ENCODE measurements at regions not wholly inside any gene's neighbourhood (a gene's known extent, or its start where the extent isn't known, plus 50 kb on each side); places are given as distances from the start of the nearest gene placed in this dataset.
"Not testable (repeated sequence)": the region's sequence is repeated elsewhere in the genome, so short reads cannot be mapped to it uniquely, and the experiment has no call there.

DNA sequence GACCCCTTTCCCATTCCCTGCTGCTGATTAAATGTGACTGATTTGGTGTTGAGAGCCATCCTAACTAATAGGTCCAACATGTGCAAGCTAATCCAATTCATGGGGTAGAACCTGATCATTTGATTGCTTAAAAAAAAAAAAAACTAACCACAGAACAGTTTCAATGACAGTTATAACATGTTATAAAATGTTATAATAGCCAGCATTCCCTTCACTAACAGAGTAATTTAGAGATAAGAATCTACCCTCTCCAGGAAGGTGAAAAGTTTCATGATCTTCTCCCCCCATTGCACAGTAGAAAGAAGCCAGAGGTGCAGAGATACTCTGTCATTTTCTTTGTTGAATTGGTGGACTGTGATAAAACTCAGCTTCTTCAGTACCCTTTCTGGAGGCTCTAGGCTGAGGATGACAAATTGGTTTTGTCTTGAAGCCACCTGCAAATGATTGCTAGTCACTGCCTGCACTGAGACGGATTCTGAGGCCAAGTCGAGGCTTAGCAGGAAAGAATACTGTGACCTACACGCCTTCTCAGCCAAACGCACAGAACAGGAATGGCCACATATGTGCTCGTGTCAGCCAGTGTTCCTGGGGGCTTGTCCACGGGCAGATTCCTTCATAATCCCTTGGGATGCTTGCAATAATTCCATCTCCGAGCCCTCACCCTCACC is 215.7 kb upstream of the IRF2BP2 start:
- no peak for DNase-seq (ENCODE audit: low read depth)
- TF ChIP-seq, protein P1, sequence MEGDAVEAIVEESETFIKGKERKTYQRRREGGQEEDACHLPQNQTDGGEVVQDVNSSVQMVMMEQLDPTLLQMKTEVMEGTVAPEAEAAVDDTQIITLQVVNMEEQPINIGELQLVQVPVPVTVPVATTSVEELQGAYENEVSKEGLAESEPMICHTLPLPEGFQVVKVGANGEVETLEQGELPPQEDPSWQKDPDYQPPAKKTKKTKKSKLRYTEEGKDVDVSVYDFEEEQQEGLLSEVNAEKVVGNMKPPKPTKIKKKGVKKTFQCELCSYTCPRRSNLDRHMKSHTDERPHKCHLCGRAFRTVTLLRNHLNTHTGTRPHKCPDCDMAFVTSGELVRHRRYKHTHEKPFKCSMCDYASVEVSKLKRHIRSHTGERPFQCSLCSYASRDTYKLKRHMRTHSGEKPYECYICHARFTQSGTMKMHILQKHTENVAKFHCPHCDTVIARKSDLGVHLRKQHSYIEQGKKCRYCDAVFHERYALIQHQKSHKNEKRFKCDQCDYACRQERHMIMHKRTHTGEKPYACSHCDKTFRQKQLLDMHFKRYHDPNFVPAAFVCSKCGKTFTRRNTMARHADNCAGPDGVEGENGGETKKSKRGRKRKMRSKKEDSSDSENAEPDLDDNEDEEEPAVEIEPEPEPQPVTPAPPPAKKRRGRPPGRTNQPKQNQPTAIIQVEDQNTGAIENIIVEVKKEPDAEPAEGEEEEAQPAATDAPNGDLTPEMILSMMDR (IDR thresholded peaks at IDR 0.05; ENCODE audit: control insufficient read depth, insufficient read depth, low read depth, low read length, missing control alignments), result no peak
- H3K4me3 ChIP-seq (ENCODE audit: control insufficient read depth, low read depth, low read length), result no peak overlapping the region

DNA sequence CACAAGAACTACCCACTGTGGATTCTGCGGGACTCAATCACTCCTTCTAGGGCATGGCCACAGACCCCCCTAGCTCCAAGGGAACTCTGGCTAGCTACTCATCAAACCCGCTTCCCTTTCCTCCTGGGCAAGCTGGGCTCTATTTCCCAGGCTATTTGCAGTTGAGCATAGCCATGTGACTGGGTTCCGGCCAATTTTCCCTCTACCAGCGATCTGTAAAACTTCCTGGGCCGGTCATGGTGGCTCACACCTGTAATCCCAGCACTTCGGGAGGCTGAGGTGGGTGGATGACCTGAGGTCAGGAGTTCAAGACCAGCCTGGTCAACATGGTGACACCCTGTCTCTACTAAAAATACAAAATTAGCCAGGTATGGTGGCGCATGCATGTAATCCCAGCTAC is 214.9 kb upstream of the IRF2BP2 start:
- DNase-seq (ENCODE audit: low read depth), result not testable (repeated sequence)

GRCh38 chr1:234823191-234824176 is 213.5 kb upstream of the IRF2BP2 start:
- TF ChIP-seq, protein P1 (IDR thresholded peaks at IDR 0.05; ENCODE audit: control insufficient read depth, insufficient read depth, low read depth, low read length, missing control alignments), result no peak
- no peak for DNase-seq (ENCODE audit: low read depth)
- no peak overlapping the region for H3K4me3 ChIP-seq (ENCODE audit: control insufficient read depth, low read depth, low read length)

More for the DNA sequence above, 214.9 kb upstream of the IRF2BP2 start:
- not testable (repeated sequence) for H3K4me3 ChIP-seq (ENCODE audit: control insufficient read depth, low read depth, low read length)

- no peak overlapping the region for H3K4me3 ChIP-seq (ENCODE audit: control insufficient read depth, low read depth, low read length)
- TF ChIP-seq, protein P1 (IDR thresholded peaks at IDR 0.05; ENCODE audit: control insufficient read depth, insufficient read depth, low read depth, low read length, missing control alignments), result no peak
Measured at GRCh38 chr1:234821840-234822239, 211.9 kb upstream of the IRF2BP2 start.

GRCh38 chr1:234820597-234820996 is 210.6 kb upstream of the IRF2BP2 start:
- no peak overlapping the region for H3K4me3 ChIP-seq (ENCODE audit: control insufficient read depth, low read depth, low read length)
- DNase-seq (ENCODE audit: low read depth), result no peak
- TF ChIP-seq, protein P1 (IDR thresholded peaks at IDR 0.05; ENCODE audit: control insufficient read depth, insufficient read depth, low read depth, low read length, missing control alignments), result no peak

More at GRCh38 chr1:234821840-234822239, 211.9 kb upstream of the IRF2BP2 start:
- no peak for DNase-seq (ENCODE audit: low read depth)

GRCh38 chr1:234819845-234820244 is 209.9 kb upstream of the IRF2BP2 start:
- not testable (repeated sequence) for DNase-seq (ENCODE audit: low read depth); H3K4me3 ChIP-seq (ENCODE audit: control insufficient read depth, low read depth, low read length)

DNA sequence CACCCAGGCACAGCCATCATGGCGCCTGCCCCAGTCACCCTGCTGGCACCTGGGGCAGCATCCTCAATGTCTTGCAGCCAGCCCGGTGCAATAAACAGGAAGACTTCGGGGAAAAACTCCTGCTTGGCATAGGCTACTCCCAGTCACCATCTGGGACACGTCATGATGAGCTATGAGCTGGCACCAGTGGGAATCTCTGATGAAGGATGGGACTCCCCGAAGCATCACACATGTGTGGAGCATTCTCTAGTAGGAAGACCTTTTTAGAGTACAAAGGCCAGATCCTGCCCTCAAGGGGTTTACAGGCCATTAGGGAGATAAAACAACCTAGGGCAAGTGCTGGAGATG is 208.0 kb upstream of the IRF2BP2 start:
- not testable (repeated sequence) for DNase-seq (ENCODE audit: low read depth); H3K4me3 ChIP-seq (ENCODE audit: control insufficient read depth, low read depth, low read length)

- H3K4me3 ChIP-seq (ENCODE audit: control insufficient read depth, low read depth, low read length); DNase-seq (ENCODE audit: low read depth): not testable (repeated sequence)
Measured at GRCh38 chr1:234817313-234818039, 207.5 kb upstream of the IRF2BP2 start.

GRCh38 chr1:234816864-234817263 is 206.9 kb upstream of the IRF2BP2 start:
- not testable (repeated sequence) for H3K4me3 ChIP-seq (ENCODE audit: control insufficient read depth, low read depth, low read length); DNase-seq (ENCODE audit: low read depth)

DNA sequence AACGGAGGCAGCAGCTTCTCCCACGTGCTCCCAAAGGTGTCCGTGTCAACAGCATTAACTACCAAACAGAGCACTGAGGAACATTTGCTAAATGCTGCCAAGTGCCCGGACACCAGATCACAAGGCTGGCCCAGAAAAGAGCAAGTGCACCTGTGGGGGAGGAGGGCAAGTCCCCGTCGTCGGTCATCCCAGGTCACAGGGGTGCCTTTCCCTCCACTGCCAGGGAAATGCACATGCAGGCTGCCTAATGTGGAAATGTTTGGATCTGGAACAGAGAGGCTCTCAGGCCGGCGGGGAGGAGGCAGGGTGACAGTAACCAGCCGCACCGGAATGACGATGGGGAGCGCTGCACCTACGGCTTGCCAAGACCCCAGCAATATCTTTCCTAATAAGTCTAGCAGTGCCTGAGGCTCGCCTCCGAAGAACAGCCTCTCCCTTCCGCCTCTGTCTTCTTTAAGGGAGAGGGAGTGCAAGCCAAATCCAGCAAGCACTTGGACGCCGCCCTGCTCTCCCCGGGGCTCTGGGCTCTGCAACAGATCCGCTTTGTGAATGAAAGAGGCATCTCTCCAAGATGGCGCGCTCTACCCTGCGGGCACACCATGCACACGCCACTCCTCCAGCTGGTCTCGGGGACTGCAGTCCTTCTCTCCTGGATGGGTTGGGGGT is 206.3 kb upstream of the IRF2BP2 start:
- not testable (repeated sequence) for DNase-seq (ENCODE audit: low read depth)

GRCh38 chr1:234815295-234815815 is 205.4 kb upstream of the IRF2BP2 start:
- not testable (repeated sequence) for DNase-seq (ENCODE audit: low read depth); H3K4me3 ChIP-seq (ENCODE audit: control insufficient read depth, low read depth, low read length)

More for the DNA sequence above, 206.3 kb upstream of the IRF2BP2 start:
- not testable (repeated sequence) for H3K4me3 ChIP-seq (ENCODE audit: control insufficient read depth, low read depth, low read length)

DNA sequence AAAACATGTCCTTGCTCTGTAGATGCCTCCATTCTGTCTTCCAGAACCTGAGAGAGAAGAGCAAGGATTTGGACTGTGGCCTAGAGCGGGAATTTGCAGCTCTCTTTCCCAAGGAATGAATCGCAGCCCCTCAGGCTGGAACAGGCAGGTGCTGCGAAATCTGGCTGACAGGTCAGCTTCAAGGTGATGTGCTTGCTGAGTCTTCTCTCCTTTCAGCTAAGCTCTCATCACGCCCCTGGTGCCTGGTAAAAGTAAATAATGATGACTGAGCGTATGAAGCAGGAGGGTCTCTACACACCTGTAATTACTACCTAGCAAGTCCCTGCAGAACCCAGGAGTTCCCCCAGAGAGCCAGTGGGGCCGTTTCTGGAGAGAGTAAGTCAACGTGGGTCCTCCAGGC is 204.3 kb upstream of the IRF2BP2 start:
- DNase-seq (ENCODE audit: low read depth); H3K4me3 ChIP-seq (ENCODE audit: control insufficient read depth, low read depth, low read length): not testable (repeated sequence)
